HepG2 (cell line): ENCODE measurements at regions not wholly inside any gene's neighbourhood (a gene's known extent, or its start where the extent isn't known, plus 50 kb on each side); places are given as distances from the start of the nearest gene placed in this dataset.

Experiments used
- ATAC-seq: fragments of 200-7000 bp; cut with Tn5 transposase; 3 replicates; pipeline ENCODE4 v1.9.1; 2020; ENCODE audit warnings: mild to moderate bottlenecking, moderate library complexity
- BruUV-seq: library from RNA; stranded (reverse); fragments of 400-500 nt; replicated peaks from 2 replicates; lab custom pipeline; 2021; lab: Mats Ljungman, UMichigan
- CTCF ChIA-PET: fragments of 300-600 bp; formaldehyde crosslinking; extraction: SDS; loops from one replicate; lab custom pipeline; 2021; ENCODE audit warnings: low total read pairs, inconsistent platforms, low intra/inter-chr PET ratio; lab: Yijun Ruan, JAX
- POLR2A ChIA-PET: fragments of 350-600 bp; sonication (Branson Sonifier 250); formaldehyde crosslinking; loops from one replicate; lab custom pipeline; 2020; ENCODE audit warnings: antibody characterized with exemption, inconsistent platforms; lab: Yijun Ruan, JAX
- DNase-seq: peaks from one replicate; pipeline ENCODE4 v3.0.0-alpha.2; 2015; ENCODE audit warnings: low spot score
- FAIRE-seq: peaks from 3 replicates; lab custom pipeline; 2011; peaks lifted over from hg19 to GRCh38; lab: Jason Lieb, UNC
- H2AFZ ChIP-seq: one replicate; pipeline ENCODE4 v1.6.1; 2011; ENCODE audit warnings: low read length, inconsistent platforms
- H3K27ac ChIP-seq: fragments of 300-600 bp; 3 replicates; pipeline ENCODE4 v1.8.0; 2011; ENCODE audit warnings: mixed run types, mild to moderate bottlenecking, mixed read lengths, low read length, inconsistent platforms; ENCODE audit not compliant: insufficient read depth; ENCODE audit errors: extremely low read length
- H3K27me3 ChIP-seq, 2 experiments: fragments of 200-600 bp in 1 of 2; 2 replicates in 1 of 2; 3 replicates in 1 of 2; pipeline versions ENCODE4 v1.6.0 to v1.8.0; 2011; ENCODE audit warnings: low read length in 2 of 2, mild to moderate bottlenecking in 2 of 2, moderate library complexity in 2 of 2, inconsistent platforms in 1 of 2; ENCODE audit not compliant: insufficient read depth in 2 of 2, control insufficient read depth in 1 of 2
- H3K36me3 ChIP-seq, 2 experiments: fragments of 200-600 bp in 1 of 2; replicated peaks in 1 of 2; 2 replicates in 1 of 2; 3 replicates in 1 of 2; pipeline versions ENCODE4 v1.5.1 to v1.8.0; 2011; ENCODE audit warnings: low read length in 2 of 2, inconsistent platforms in 1 of 2; ENCODE audit not compliant: insufficient read depth in 2 of 2, control insufficient read depth in 1 of 2
- H3K4me1 ChIP-seq: 2 replicates; pipeline ENCODE4 v1.5.1; 2012; ENCODE audit warnings: low read length, inconsistent platforms; ENCODE audit not compliant: insufficient read depth
- H3K4me2 ChIP-seq: 2 replicates; pipeline ENCODE4 v1.6.0; 2011; ENCODE audit warnings: low read depth, low read length, inconsistent platforms
- H3K4me3 ChIP-seq, 3 experiments: fragments of 200-600 bp in 1 of 3; sonication (generic), shearing (Covaris generic) in 1 of 3; replicated peaks in 1 of 3; 2 replicates each; pipeline ENCODE4 v1.5.1; 2011 to 2016; ENCODE audit warnings: low read length in 3 of 3, inconsistent platforms in 2 of 3, low read depth in 2 of 3, mild to moderate bottlenecking in 2 of 3, control low read depth in 1 of 3, mixed read lengths in 1 of 3; ENCODE audit not compliant: insufficient read depth in 1 of 3
- H3K79me2 ChIP-seq: one replicate; pipeline ENCODE4 v1.6.1; 2011; ENCODE audit warnings: low read length, inconsistent platforms; ENCODE audit not compliant: insufficient read depth
- H3K9ac ChIP-seq: 2 replicates; pipeline ENCODE4 v1.6.0; 2011; ENCODE audit warnings: mild to moderate bottlenecking, low read depth, low read length, inconsistent platforms; ENCODE audit not compliant: insufficient read depth
- H3K9me3 ChIP-seq: 2 replicates; pipeline ENCODE4 v1.5.1; 2012; ENCODE audit warnings: mild to moderate bottlenecking, low read length
- H4K20me1 ChIP-seq: 2 replicates; pipeline ENCODE4 v1.6.0; 2011; ENCODE audit warnings: inconsistent platforms, mild to moderate bottlenecking, low read length, moderate library complexity; ENCODE audit not compliant: insufficient read depth
- ATF7-NPFF ChIP-seq: sonication (generic); formaldehyde crosslinking; IDR thresholded peaks from 2 replicates; pipeline ENCODE4 v1.8.1; 2023; ENCODE audit warnings: mild to moderate bottlenecking, low read depth, missing genetic modification reagents, moderate library complexity
- CCAR2 ChIP-seq: fragments of 200-400 bp; formaldehyde crosslinking; optimal IDR thresholded peaks from 2 replicates; pipeline ENCODE3; 2018; ENCODE audit warnings: low read depth, mild to moderate bottlenecking, low read length, moderate library complexity
- EEA1 ChIP-seq: sonication (generic); formaldehyde crosslinking; IDR thresholded peaks from 2 replicates; pipeline ENCODE4 v1.5.1; 2020; ENCODE audit warnings: mild to moderate bottlenecking, missing genetic modification reagents, borderline replicate concordance
- IRF9 ChIP-seq: sonication (generic); formaldehyde crosslinking; IDR thresholded peaks from 2 replicates; pipeline ENCODE4 v1.8.0; 2022; ENCODE audit warnings: missing genetic modification reagents, mild to moderate bottlenecking, borderline replicate concordance
- MTF2 ChIP-seq: sonication (generic); formaldehyde crosslinking; IDR thresholded peaks from 2 replicates; pipeline ENCODE4 v1.5.0; 2020; ENCODE audit warnings: missing genetic modification reagents, borderline replicate concordance
- TAF15 ChIP-seq: fragments of 200-400 bp; formaldehyde crosslinking; IDR thresholded peaks from one replicate; pipeline ENCODE4 v1.6.1; 2018; ENCODE audit warnings: mild to moderate bottlenecking, low read depth, low read length; ENCODE audit not compliant: poor library complexity, severe bottlenecking
- TERF1 ChIP-seq: sonication (generic); formaldehyde crosslinking; IDR thresholded peaks from 2 replicates; pipeline ENCODE4 v1.8.0; 2022; ENCODE audit warnings: mild to moderate bottlenecking, missing genetic modification reagents, moderate library complexity
- TOPORS ChIP-seq: sonication (generic); formaldehyde crosslinking; IDR thresholded peaks from 2 replicates; pipeline ENCODE4 v1.8.0; 2023; ENCODE audit warnings: mild to moderate bottlenecking, missing genetic modification reagents
- ZFY ChIP-seq: sonication (generic); formaldehyde crosslinking; IDR thresholded peaks from 2 replicates; pipeline ENCODE4 v1.4.0; 2020; ENCODE audit warnings: missing genetic modification reagents
- ZNF143 ChIP-seq: sonication (generic); formaldehyde crosslinking; IDR thresholded peaks from 2 replicates; pipeline ENCODE4 v1.4.0; 2020; ENCODE audit warnings: missing genetic modification reagents
- ZNF225 ChIP-seq: sonication (generic); formaldehyde crosslinking; IDR thresholded peaks from 2 replicates; pipeline ENCODE4 v1.4.0; 2020; ENCODE audit warnings: mild to moderate bottlenecking, missing genetic modification reagents
- ZNF431 ChIP-seq: sonication (generic); formaldehyde crosslinking; IDR thresholded peaks from 2 replicates; pipeline ENCODE4 v1.9.0; 2022; ENCODE audit warnings: missing genetic modification reagents, low read depth, mild to moderate bottlenecking, borderline replicate concordance
- ZNF674 ChIP-seq: sonication (generic); formaldehyde crosslinking; IDR thresholded peaks from 2 replicates; pipeline ENCODE4 v1.5.0; 2020; ENCODE audit warnings: low read depth, mild to moderate bottlenecking, missing genetic modification reagents
- ZNF737 ChIP-seq: sonication (generic); formaldehyde crosslinking; IDR thresholded peaks from 2 replicates; pipeline ENCODE4 v1.5.0; 2020; ENCODE audit warnings: missing genetic modification reagents, mild to moderate bottlenecking, borderline replicate concordance
- ZNF75D ChIP-seq: sonication (generic); formaldehyde crosslinking; IDR thresholded peaks from 2 replicates; pipeline ENCODE4 v1.8.1; 2023; ENCODE audit warnings: missing genetic modification reagents, mild to moderate bottlenecking, borderline replicate concordance
- ZZZ3 ChIP-seq: sonication (generic); formaldehyde crosslinking; IDR thresholded peaks from 2 replicates; pipeline ENCODE4 v1.4.0; 2020; ENCODE audit warnings: missing genetic modification reagents, mild to moderate bottlenecking, borderline replicate concordance
- in situ Hi-C: cut with HindIII; loops from 2 replicates; pipeline ENCODE4 v1.10.0; 2017; ENCODE audit warnings: low pct_unique_long_range_greater_than_20kb; ENCODE audit not compliant: extremely low pct_ligation_motif_present
- intact Hi-C: fragments of 100-400 bp; cut with micrococcal nuclease; formaldehyde crosslinking; loops from one replicate; pipeline ENCODE4 v1.10.0; 2022; ENCODE audit not compliant: unreplicated experiment

DNA sequence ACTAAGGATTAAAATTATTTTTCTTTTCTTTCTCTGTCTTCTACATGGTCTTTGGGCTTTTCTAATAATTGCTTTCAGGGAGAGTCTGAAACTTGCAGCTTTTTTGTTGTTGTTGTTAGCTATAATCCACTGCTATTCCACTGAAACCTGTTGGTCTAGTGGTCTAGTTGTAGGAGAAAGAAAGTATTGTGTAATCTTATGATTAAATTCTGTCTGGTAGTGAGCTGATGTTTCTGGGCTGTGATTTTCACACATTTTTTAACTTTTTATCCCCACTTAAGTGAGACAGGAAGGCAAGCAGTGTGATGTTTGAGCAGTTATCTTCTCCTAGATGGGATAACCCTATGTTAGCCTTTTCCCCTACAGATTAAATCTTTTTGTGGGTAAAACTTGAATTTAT lies 825.2 kb downstream of the PCDH7 start:
- H3K9me3 ChIP-seq = peaks cover 20% of the 10 kb centered on the region
- H4K20me1 ChIP-seq = no peaks in the 10 kb centered on the region
- no peak overlapping the region for H3K4me3 ChIP-seq
- in situ Hi-C loops (no loop called here), intact Hi-C loops (no loop called here)
- H2AFZ ChIP-seq = no peak overlapping the region
- no peaks in the 10 kb centered on the region for H3K4me1 ChIP-seq
- H3K36me3 ChIP-seq = no peaks in the 10 kb centered on the region
- DNase-seq (no peak), ATAC-seq (no peak), FAIRE-seq (no peak)
- TF ChIP-seq ZNF143 (CRISPR knock-in tag) = no peak
- no peak for TF ChIP-seq ZNF225 (CRISPR knock-in tag)
- no peak for TF ChIP-seq ZFY (CRISPR knock-in tag)
- TF ChIP-seq ZNF674 (CRISPR knock-in tag) = no peak
- no peak for TF ChIP-seq EEA1 (CRISPR knock-in tag)
- TF ChIP-seq ZZZ3 (CRISPR knock-in tag) = no peak
- TF ChIP-seq TOPORS (CRISPR knock-in tag) = no peak
- TF ChIP-seq IRF9 (CRISPR knock-in tag) = no peak
- TF ChIP-seq ATF7-NPFF (CRISPR knock-in tag) = no peak
- no peak for TF ChIP-seq ZNF737 (CRISPR knock-in tag)
- TF ChIP-seq MTF2 (CRISPR knock-in tag) = no peak
- TF ChIP-seq ZNF75D (CRISPR knock-in tag) = no peak
- TF ChIP-seq TAF15 = no peak
- no peak for TF ChIP-seq ZNF431 (CRISPR knock-in tag)
- TF ChIP-seq CCAR2 = no peak
- no peak for TF ChIP-seq TERF1 (CRISPR knock-in tag)
- no peaks in the 10 kb centered on the region for H3K79me2 ChIP-seq
- H3K4me2 ChIP-seq = no peak overlapping the region
- no peaks in the 10 kb centered on the region for H3K27me3 ChIP-seq
- no TSS peak for BruUV-seq
- ChIA-PET CTCF (no interaction called here), POLR2A (no interaction called here)
- no peak overlapping the region for H3K27ac ChIP-seq
- H3K9ac ChIP-seq = no peak overlapping the region
